Pancreas (tissue), 10 donors: ENCODE measurements at regions not wholly inside any gene's neighbourhood (a gene's known extent, or its start where the extent isn't known, plus 50 kb on each side); places are given as distances from the start of the nearest gene placed in this dataset.
"Not testable (repeated sequence)": the region's sequence is repeated elsewhere in the genome, so short reads cannot be mapped to it uniquely, and the experiment has no call there.

ENCODE experiments used
- ATAC-seq, 4 donors: fragments of 200-7000 bp; cut with Tn5 transposase; one replicate each; pipeline versions ENCODE4 v1.8.0 to v1.9.1; 2020; ENCODE audit warnings: mild to moderate bottlenecking in 4 of 4, moderate library complexity in 4 of 4
- DNase-seq, 6 donors: peaks; one replicate each; pipeline ENCODE4 v3.0.0-alpha.2; 2020
- FAIRE-seq: peaks from 2 replicates; lab custom pipeline; 2012; peaks lifted over from hg19 to GRCh38; lab: Jason Lieb, UNC
- H3K27ac ChIP-seq, 4 donors: fragments of 200-600 bp; sonication (generic); 1 replicate in 3 of 4; 2 replicates in 1 of 4; pipeline versions ENCODE4 v1.5.0 to v1.8.0; 2020
- H3K27me3 ChIP-seq, 4 donors: fragments of 200-600 bp; one replicate each; pipeline ENCODE4 v1.8.0; 2021
- H3K36me3 ChIP-seq, 3 donors: fragments of 200-600 bp; sonication (generic) in 1 of 3; one replicate each; pipeline versions ENCODE4 v1.5.0 to v1.8.0; 2020 to 2021
- H3K4me1 ChIP-seq, 3 donors: fragments of 200-600 bp; one replicate each; pipeline ENCODE4 v1.8.0; 2021
- H3K4me3 ChIP-seq, 4 donors: fragments of 200-600 bp; sonication (generic) in 2 of 4; one replicate each; pipeline versions ENCODE4 v1.5.0 to v1.8.0; 2020 to 2021
- H3K9me3 ChIP-seq, 4 donors: fragments of 200-600 bp; one replicate each; pipeline ENCODE4 v1.8.0; 2021
- WGBS, 2 donors: extraction: QIAGEN DNeasy Blood & Tissue Kit; methylation state at CpG; one replicate each; pipeline ENCODE4 v1.1.7; 2013; 5-methylcytosine and 5-hydroxymethylcytosine counted together
- intact Hi-C, 3 donors: fragments of 100-400 bp; cut with DNase I; formaldehyde crosslinking; loops; one replicate each; pipeline versions ENCODE4 v1.11.1 to v1.14.2; 2022
- TF ChIP-seq, protein P1 (sequence below), 4 donors: fragments of 200-600 bp; sonication (generic) in 3 of 4; IDR thresholded peaks; one replicate each; pipeline versions ENCODE4 v1.5.0 to v1.8.0; 2021; ENCODE audit warnings: antibody characterized with exemption in 4 of 4
- donor health status: healthy with polysubstance abuse.
- donor health status: DM: no; HTN: no; CAD: no; lungs with moderate emphysema.
- donor health status: DM: no; HTN: no; CAD: no.
- donor health status: control.
- donor health status: control.
- donor health status: Bipolar disorder and iron deficiency.
- donor health status: DM: yes; HTN: yes; CAD: no.
- donor health status: DM: no; HTN: no; CAD: no.
- donor health status: DM: no; HTN: no; CAD: no.
- donor health status: DM: yes; HTN: yes; CAD: no.

DNA sequence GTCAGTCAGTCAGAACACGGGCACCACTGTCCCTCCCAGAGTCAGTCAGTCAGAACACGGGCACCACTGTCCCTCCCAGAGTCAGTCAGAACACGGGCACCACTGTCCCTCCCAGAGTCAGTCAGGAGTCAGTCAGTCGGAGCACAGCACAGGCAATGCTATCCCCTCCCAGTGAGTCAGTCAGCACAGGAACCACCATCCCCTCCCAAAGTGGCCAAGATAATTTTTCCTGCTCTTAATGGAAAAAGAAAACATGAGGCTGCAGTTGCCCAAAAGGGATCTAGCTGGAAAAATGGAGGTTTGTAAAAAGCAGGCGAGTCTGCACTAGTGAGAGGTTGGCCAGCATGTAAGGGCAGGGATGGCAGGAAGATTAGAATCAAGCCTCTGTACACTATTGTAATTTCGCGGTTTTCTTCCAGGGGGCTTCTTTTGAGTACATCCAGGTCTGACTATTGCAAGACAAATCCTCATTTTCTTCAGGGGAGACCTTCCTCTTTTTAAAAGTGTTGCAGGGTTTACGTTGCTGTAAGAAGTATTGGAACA, 213.8 kb downstream of the SIPA1L2 start:
- no peaks in the 10 kb centered on the region for H3K4me1 ChIP-seq
- H3K27me3 ChIP-seq, result no peaks in the 10 kb centered on the region
- H3K27ac ChIP-seq, result no peak overlapping the region
- no peak overlapping the region for H3K4me3 ChIP-seq
- FAIRE-seq (no peak), ATAC-seq (no peak), DNase-seq (no peak)
- H3K9me3 ChIP-seq, result no peaks in the 10 kb centered on the region
- TF ChIP-seq, protein P1, sequence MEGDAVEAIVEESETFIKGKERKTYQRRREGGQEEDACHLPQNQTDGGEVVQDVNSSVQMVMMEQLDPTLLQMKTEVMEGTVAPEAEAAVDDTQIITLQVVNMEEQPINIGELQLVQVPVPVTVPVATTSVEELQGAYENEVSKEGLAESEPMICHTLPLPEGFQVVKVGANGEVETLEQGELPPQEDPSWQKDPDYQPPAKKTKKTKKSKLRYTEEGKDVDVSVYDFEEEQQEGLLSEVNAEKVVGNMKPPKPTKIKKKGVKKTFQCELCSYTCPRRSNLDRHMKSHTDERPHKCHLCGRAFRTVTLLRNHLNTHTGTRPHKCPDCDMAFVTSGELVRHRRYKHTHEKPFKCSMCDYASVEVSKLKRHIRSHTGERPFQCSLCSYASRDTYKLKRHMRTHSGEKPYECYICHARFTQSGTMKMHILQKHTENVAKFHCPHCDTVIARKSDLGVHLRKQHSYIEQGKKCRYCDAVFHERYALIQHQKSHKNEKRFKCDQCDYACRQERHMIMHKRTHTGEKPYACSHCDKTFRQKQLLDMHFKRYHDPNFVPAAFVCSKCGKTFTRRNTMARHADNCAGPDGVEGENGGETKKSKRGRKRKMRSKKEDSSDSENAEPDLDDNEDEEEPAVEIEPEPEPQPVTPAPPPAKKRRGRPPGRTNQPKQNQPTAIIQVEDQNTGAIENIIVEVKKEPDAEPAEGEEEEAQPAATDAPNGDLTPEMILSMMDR (IDR thresholded peaks at IDR 0.05), result no peak
- intact Hi-C loops, result no loop called here
- H3K36me3 ChIP-seq, result no peaks in the 10 kb centered on the region
- 65 to 91% methylated on average over 8 of the region's 8 CpGs for whole genome bisulfite sequencing, 2 donors

DNA sequence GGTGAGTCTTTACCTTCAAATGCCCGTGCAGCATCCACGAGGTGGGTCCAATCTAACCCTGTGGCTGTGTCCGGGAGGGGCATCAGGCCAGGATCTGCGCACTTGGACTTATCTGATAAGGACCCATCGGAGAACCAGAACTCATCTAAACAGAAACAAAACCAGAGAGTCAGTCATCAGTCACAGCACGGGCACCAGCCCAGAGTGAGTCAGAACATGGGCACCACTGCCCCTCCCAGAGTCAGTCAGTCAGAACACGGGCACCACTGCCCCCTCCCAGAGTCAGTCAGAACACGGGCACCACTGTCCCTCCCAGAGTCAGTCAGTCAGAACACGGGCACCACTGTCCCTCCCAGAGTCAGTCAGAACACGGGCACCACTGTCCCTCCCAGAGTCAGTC, 214.5 kb downstream of the SIPA1L2 start:
- ATAC-seq, H3K9me3 ChIP-seq, H3K36me3 ChIP-seq, FAIRE-seq, H3K4me3 ChIP-seq, H3K4me1 ChIP-seq, H3K27me3 ChIP-seq, H3K27ac ChIP-seq, DNase-seq, intact Hi-C loops: not testable (repeated sequence)
- 75 to 91% methylated on average over 10 of the region's 10 CpGs for WGBS, 2 donors

DNA sequence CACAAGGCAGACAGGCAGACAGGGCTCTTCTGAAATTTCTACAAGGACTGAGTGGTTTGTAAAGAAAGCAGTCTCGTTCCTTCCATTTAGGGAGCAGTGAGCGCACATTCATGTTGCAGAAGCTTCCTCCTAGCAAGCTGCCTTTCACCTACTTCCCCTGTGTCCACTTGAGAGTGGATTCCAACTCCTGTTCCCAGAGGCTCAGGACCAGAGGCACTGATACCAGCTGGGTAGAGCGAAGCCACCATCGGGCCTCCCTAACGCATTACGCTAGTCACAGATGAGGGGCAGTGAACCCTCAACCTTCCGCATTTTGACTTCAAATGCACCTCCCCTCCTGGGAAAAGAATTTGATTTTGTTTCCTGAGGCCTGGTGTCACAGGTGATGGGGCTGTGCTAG, 215.8 kb downstream of the SIPA1L2 start:
- TF ChIP-seq, protein P1 (IDR thresholded peaks at IDR 0.05), result no peak
- no peak overlapping the region for H3K27ac ChIP-seq
- no peak for DNase-seq
- no peaks in the 10 kb centered on the region for H3K36me3 ChIP-seq
- WGBS, 2 donors, result 94 to 95% methylated on average over 7 of the region's 7 CpGs
- H3K9me3 ChIP-seq, result no peaks in the 10 kb centered on the region
- H3K4me3 ChIP-seq, result no peak overlapping the region
- intact Hi-C loops, result no loop called here
- no peaks in the 10 kb centered on the region for H3K4me1 ChIP-seq
- no peaks in the 10 kb centered on the region for H3K27me3 ChIP-seq
- no peak for FAIRE-seq
- no peak for ATAC-seq

DNA sequence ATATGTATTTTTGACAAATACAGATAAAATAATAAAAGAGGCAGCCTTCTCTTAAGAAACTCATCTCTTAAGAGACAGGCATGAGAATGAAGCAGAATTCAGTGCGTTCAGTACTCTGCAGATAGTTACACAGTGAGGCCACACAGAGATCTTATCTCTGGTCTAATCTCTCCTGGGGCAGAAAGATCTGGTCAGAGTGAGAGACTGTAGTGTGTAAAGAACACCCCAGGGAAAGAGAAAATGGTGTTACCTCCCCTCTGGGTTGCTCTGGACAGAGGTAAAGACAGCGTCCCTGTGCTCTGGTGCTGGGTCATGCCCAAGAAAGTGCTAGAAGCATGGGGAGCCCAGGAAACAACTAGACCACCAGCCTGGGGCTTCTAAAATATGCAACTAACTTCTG, 216.3 kb downstream of the SIPA1L2 start:
- DNase-seq (no peak), FAIRE-seq (no peak), ATAC-seq (no peak)
- Histone ChIP-seq H3K9me3 (no peaks in the 10 kb centered on the region), H3K27me3 (no peaks in the 10 kb centered on the region), H3K4me1 (no peaks in the 10 kb centered on the region), H3K36me3 (no peaks in the 10 kb centered on the region), H3K27ac (no peak overlapping the region), H3K4me3 (no peak overlapping the region)
- intact Hi-C loops, result no loop called here
- whole genome bisulfite sequencing, 2 donors, result 91 to 95% methylated on average over 2 of the region's 2 CpGs
- TF ChIP-seq, protein P1 (IDR thresholded peaks at IDR 0.05), result no peak

DNA sequence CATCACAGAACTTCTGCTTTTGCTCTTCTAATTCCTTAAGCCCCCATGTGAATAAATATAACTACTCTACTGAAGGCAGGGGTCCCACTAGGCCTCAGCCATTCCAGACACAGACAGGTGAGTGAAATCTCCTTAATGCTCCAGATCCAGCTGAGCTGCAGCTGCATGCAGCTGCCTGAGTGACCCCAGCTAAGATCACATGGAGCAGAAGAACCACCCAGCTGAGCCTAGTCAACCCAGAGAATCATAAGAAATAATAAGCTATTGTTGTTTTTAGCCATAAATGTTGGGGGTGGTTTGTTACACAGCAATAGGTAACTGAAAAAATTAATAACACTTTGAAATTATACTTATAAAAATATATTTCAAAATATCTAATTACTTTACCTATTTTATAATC, 220.3 kb downstream of the SIPA1L2 start:
- Histone ChIP-seq H3K36me3 (no peaks in the 10 kb centered on the region), H3K27ac (no peak overlapping the region), H3K4me3 (no peak overlapping the region), H3K4me1 (no peaks in the 10 kb centered on the region), H3K27me3 (no peaks in the 10 kb centered on the region), H3K9me3 (no peaks in the 10 kb centered on the region)
- DNase-seq, result no peak
- TF ChIP-seq, protein P1 (IDR thresholded peaks at IDR 0.05), result no peak
- no peak for ATAC-seq
- no peak for FAIRE-seq
- intact Hi-C loops, result no loop called here
